Sigmoid colon (tissue), 4 donors: ENCODE measurements at regions not wholly inside any gene's neighbourhood (a gene's known extent, or its start where the extent isn't known, plus 50 kb on each side); places are given as distances from the start of the nearest gene placed in this dataset.
"Not testable (repeated sequence)": the region's sequence is repeated elsewhere in the genome, so short reads cannot be mapped to it uniquely, and the experiment has no call there.

ENCODE experiments used
- POLR2A ChIP-seq, 2 donors: fragments of 450-650 bp; IDR thresholded peaks; one replicate each; pipeline ENCODE4 v1.6.1; 2016; ENCODE audit warnings: antibody characterized with exemption in 2 of 2, mild to moderate bottlenecking in 2 of 2, moderate library complexity in 2 of 2
- POLR2AphosphoS5 ChIP-seq, 4 donors: sonication (generic); formaldehyde crosslinking; IDR thresholded peaks; one replicate each; pipeline ENCODE4 v1.6.1; 2017; ENCODE audit warnings: antibody characterized with exemption in 4 of 4

GRCh38 chr2:89243114-89243700, 551.7 kb downstream of the RPIA start:
- TF ChIP-seq POLR2A, POLR2AphosphoS5 (IDR thresholded peaks at IDR 0.05): not testable (repeated sequence)
